Mucosa of gallbladder (tissue), 1 donor: ENCODE measurements at regions not wholly inside any gene's neighbourhood (a gene's known extent, or its start where the extent isn't known, plus 50 kb on each side); places are given as distances from the start of the nearest gene placed in this dataset.

Experiments used
- DNase-seq: peaks from one replicate; pipeline ENCODE4 v3.0.0-alpha.2; 2020; ENCODE audit warnings: low spot score
- donor health status: DM: no; HTN: no; CAD: no.

GRCh38 chr3:111472556-111472955 is 69.4 kb upstream of the CD96 start:
- DNase-seq, result no peak

- DNase-seq, result no peak
Measured at GRCh38 chr3:111473550-111473949, 68.4 kb upstream of the CD96 start.

DNA sequence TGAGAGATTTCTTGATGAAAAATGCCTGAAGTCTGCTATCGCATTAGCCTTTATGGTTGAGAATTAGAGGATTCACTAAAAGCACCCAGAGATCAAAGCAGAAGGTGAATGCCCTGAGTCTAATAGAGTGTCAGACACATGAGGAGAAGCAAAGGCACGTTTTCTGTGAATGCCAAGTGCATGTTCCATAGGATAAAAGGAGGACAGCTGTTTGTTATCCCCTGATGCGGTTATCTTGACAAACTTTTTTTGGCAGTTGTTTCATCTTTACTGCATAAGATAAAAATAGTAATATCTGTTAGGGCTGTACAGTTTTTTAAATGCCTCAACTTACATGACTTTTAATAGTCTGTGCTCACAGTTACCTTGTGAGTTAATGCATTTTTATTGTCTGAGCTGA is 65.3 kb upstream of the CD96 start:
- no peak for DNase-seq

DNA sequence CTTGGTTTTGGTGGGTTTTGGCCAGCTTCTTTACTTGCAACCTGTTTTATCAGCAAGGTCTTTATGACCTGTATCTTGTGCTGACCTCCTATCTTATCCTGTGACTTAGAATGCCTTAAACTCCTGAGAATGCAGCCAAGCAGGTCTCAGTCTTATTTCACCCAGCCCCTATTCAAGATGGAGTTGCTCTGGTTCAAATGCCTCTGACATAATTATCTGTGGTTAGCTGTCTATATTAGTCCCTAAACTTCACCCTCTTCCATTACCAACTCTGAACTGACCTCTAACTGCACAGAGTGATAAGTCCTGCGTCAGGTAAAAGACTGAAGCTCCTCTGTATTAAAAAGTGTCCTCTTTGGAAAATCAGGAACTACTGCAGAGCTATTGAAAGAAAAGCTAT is 61.9 kb upstream of the CD96 start:
- no peak for DNase-seq

GRCh38 chr3:111481551-111481950 is 60.4 kb upstream of the CD96 start:
- DNase-seq, result no peak

DNA sequence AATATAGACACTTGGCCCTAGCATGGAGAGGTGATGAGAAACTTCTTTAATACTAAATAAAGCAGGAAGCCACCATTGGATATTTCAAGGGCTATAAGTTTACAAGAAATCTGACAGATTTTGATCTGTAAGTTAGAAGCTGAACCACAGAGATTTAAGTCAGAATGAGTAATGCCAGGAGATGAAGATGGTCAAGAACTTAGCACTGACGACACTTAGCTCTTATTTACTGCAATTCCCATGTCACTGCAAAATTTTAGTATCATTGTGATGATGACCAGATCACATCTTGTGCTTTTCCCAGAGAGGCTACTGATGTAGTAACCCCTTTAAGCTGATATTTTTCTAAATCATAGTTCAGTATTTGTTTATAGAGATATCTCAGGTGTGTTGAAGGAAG is 59.4 kb upstream of the CD96 start:
- DNase-seq, result no peak

GRCh38 chr3:111485086-111485485 is 56.9 kb upstream of the CD96 start:
- no peak for DNase-seq
